SK-N-SH (cell line): ENCODE measurements at regions not wholly inside any gene's neighbourhood (a gene's known extent, or its start where the extent isn't known, plus 50 kb on each side); places are given as distances from the start of the nearest gene placed in this dataset.

Source experiments
- CTCF ChIA-PET: fragments of 300-600, 350-600 bp; formaldehyde crosslinking; extraction: SDS; loops from one replicate; lab custom pipeline; 2021; lab: Yijun Ruan, JAX
- POLR2A ChIA-PET: fragments of 350-600 bp; sonication (Branson Sonifier 250); formaldehyde crosslinking; extraction: SDS; loops from one replicate; lab custom pipeline; 2020; ENCODE audit warnings: antibody characterized with exemption, inconsistent platforms; lab: Yijun Ruan, JAX
- DNase-seq: peaks from one replicate; pipeline ENCODE4 v3.0.0; 2012
- H2AFZ ChIP-seq: fragments of 200-600 bp; sonication (generic); 2 replicates; pipeline ENCODE4 v1.8.1; 2016; ENCODE audit warnings: antibody characterized with exemption, mild to moderate bottlenecking, low read depth
- H3F3A ChIP-seq: fragments of 200-600 bp; sonication (generic); replicated peaks from 2 replicates; pipeline ENCODE3; 2016; ENCODE audit warnings: antibody characterized with exemption, mild to moderate bottlenecking; ENCODE audit not compliant: insufficient read depth
- H3K27ac ChIP-seq, 2 experiments: fragments of 200-500 bp in 1 of 2; fragments of 200-600 bp in 1 of 2; sonication (Bioruptor generic) in 1 of 2; sonication (generic), shearing (Covaris generic) in 1 of 2; 2 replicates each; pipeline versions ENCODE4 v1.5.1 to v1.6.1; 2014 to 2016; ENCODE audit warnings: low read depth in 2 of 2, inconsistent platforms in 1 of 2, low read length in 1 of 2, mild to moderate bottlenecking in 1 of 2, mixed read lengths in 1 of 2
- H3K27me3 ChIP-seq: fragments of 200-600 bp; sonication (generic), shearing (Covaris generic); 2 replicates; pipeline ENCODE4 v1.6.1; 2016; ENCODE audit warnings: mixed run types; ENCODE audit not compliant: insufficient read depth
- H3K36me3 ChIP-seq, 2 experiments: fragments of 200-500 bp in 1 of 2; fragments of 200-600 bp in 1 of 2; sonication (Bioruptor generic) in 1 of 2; sonication (generic) in 1 of 2; replicated peaks in 1 of 2; 2 replicates each; pipeline versions ENCODE3 to v1.5.1; 2014 to 2016; ENCODE audit warnings: low read length in 1 of 2, mild to moderate bottlenecking in 1 of 2; ENCODE audit not compliant: insufficient read depth in 2 of 2, control insufficient read depth in 1 of 2
- H3K4me1 ChIP-seq, 2 experiments: fragments of 200-500 bp in 1 of 2; fragments of 200-600 bp in 1 of 2; sonication (Bioruptor generic) in 1 of 2; sonication (generic), shearing (Covaris generic) in 1 of 2; 2 replicates each; pipeline versions ENCODE4 v1.5.1 to v1.6.1; 2014 to 2016; ENCODE audit warnings: low read depth in 1 of 2, low read length in 1 of 2, mixed run types in 1 of 2; ENCODE audit not compliant: insufficient read depth in 2 of 2, control insufficient read depth in 1 of 2
- H3K4me2 ChIP-seq: fragments of 200-600 bp; sonication (generic), shearing (Covaris generic); 2 replicates; pipeline ENCODE4 v1.6.1; 2017; ENCODE audit warnings: mixed run types
- H3K4me3 ChIP-seq, 2 experiments: fragments of 200-500 bp in 1 of 2; fragments of 200-600 bp in 1 of 2; sonication (Bioruptor generic) in 1 of 2; sonication (generic), shearing (Covaris generic) in 1 of 2; 2 replicates each; pipeline versions ENCODE4 v1.5.1 to v1.8.1; 2014 to 2016; ENCODE audit warnings: low read depth in 2 of 2, inconsistent platforms in 1 of 2, low read length in 1 of 2, mild to moderate bottlenecking in 1 of 2, mixed read lengths in 1 of 2, moderate library complexity in 1 of 2
- H3K79me2 ChIP-seq: fragments of 200-600 bp; sonication (generic); 2 replicates; pipeline ENCODE4 v1.8.1; 2017; ENCODE audit warnings: mild to moderate bottlenecking; ENCODE audit not compliant: insufficient read depth
- H3K9ac ChIP-seq: fragments of 200-600 bp; sonication (generic); 2 replicates; pipeline ENCODE4 v1.6.1; 2017; ENCODE audit warnings: mixed run types
- H3K9me2 ChIP-seq: fragments of 200-600 bp; sonication (generic); 2 replicates; pipeline ENCODE4 v1.6.1; 2017; ENCODE audit warnings: mixed run types
- H3K9me3 ChIP-seq: fragments of 200-600 bp; sonication (generic); 2 replicates; pipeline ENCODE4 v1.6.1; 2017; ENCODE audit warnings: mixed run types, mild to moderate bottlenecking, moderate library complexity
- H4K20me1 ChIP-seq: fragments of 200-600 bp; sonication (generic); 2 replicates; pipeline ENCODE4 v1.6.1; 2017; ENCODE audit warnings: mild to moderate bottlenecking, mixed run types; ENCODE audit not compliant: insufficient read depth
- CHD2 ChIP-seq: fragments of 150-350 bp; IDR thresholded peaks from 2 replicates; pipeline ENCODE4 v1.6.1; 2018; ENCODE audit warnings: low read length; ENCODE audit not compliant: partially characterized antibody
- ELF1 ChIP-seq: IDR thresholded peaks from 2 replicates; pipeline ENCODE4 v1.4.0; 2012
- EP300 ChIP-seq, 2 experiments: IDR thresholded peaks; 2 replicates each; pipeline versions ENCODE4 v1.4.0 to v1.6.1; 2012; ENCODE audit warnings: borderline replicate concordance in 1 of 2, low read depth in 1 of 2, low read length in 1 of 2
- FOSL2 ChIP-seq: IDR thresholded peaks from 2 replicates; pipeline ENCODE4 v1.4.0; 2012; ENCODE audit warnings: low read depth, mild to moderate bottlenecking, moderate library complexity, borderline replicate concordance
- FOXJ3 ChIP-seq: sonication (generic); formaldehyde crosslinking; IDR thresholded peaks from 2 replicates; pipeline ENCODE4 v1.5.1; 2020; ENCODE audit warnings: mild to moderate bottlenecking, missing genetic modification reagents
- GABPA ChIP-seq: IDR thresholded peaks from 2 replicates; pipeline ENCODE4 v1.4.0; 2012; ENCODE audit warnings: low read depth, mild to moderate bottlenecking
- GATA2 ChIP-seq: sonication (generic); formaldehyde crosslinking; IDR thresholded peaks from 2 replicates; pipeline ENCODE4 v1.5.0; 2020; ENCODE audit warnings: mild to moderate bottlenecking, missing genetic modification reagents
- MXI1 ChIP-seq: IDR thresholded peaks from 2 replicates; pipeline ENCODE4 v1.6.1; 2012; ENCODE audit warnings: mild to moderate bottlenecking, low read depth, low read length, improper control_type of control experiment
- NRF1 ChIP-seq: IDR thresholded peaks from 2 replicates; pipeline ENCODE4 v1.6.1; 2012; ENCODE audit warnings: low read depth, mild to moderate bottlenecking, low read length
- PBX3 ChIP-seq: IDR thresholded peaks from 2 replicates; pipeline ENCODE4; 2012
- RAD21 ChIP-seq: IDR thresholded peaks from 2 replicates; pipeline ENCODE4 v1.6.1; 2012; ENCODE audit warnings: mild to moderate bottlenecking, low read length
- RCOR1 ChIP-seq: fragments of 150-350 bp; IDR thresholded peaks from 2 replicates; pipeline ENCODE4 v1.6.1; 2017; ENCODE audit warnings: antibody characterized with exemption, low read length
- REST ChIP-seq: IDR thresholded peaks from 2 replicates; pipeline ENCODE4 v1.6.1; 2012; ENCODE audit warnings: mild to moderate bottlenecking, low read depth, low read length, moderate library complexity
- RFX5 ChIP-seq: IDR thresholded peaks from 2 replicates; pipeline ENCODE4 v1.6.1; 2012; ENCODE audit warnings: mild to moderate bottlenecking, improper control_type of control experiment, low read length
- RXRA ChIP-seq: IDR thresholded peaks from 2 replicates; pipeline ENCODE4 v1.4.0; 2012; ENCODE audit warnings: low read depth, mild to moderate bottlenecking, borderline replicate concordance
- SIN3A ChIP-seq: IDR thresholded peaks from 2 replicates; pipeline ENCODE4 v1.6.1; 2012; ENCODE audit warnings: low read depth, mild to moderate bottlenecking, low read length, moderate library complexity, borderline replicate concordance
- TEAD4 ChIP-seq: IDR thresholded peaks from 2 replicates; pipeline ENCODE4 v1.4.0; 2012; ENCODE audit warnings: mild to moderate bottlenecking, borderline replicate concordance; ENCODE audit not compliant: insufficient read depth
- USF2 ChIP-seq: fragments of 150-350 bp; IDR thresholded peaks from 2 replicates; pipeline ENCODE4 v1.6.1; 2017; ENCODE audit warnings: antibody characterized with exemption, low read length, low read depth, borderline replicate concordance
- YY1 ChIP-seq: IDR thresholded peaks from 2 replicates; pipeline ENCODE4 v1.4.0; 2012; ENCODE audit warnings: low read depth, mild to moderate bottlenecking
- WGBS: methylation state at CpG from one replicate; pipeline ENCODE4 v1.1.6; 2017; ENCODE audit warnings: low lambda C conversion rate; 5-methylcytosine and 5-hydroxymethylcytosine counted together

GRCh38 chr13:44293908-44294735 is 79.5 kb upstream of the SERP2 start (continued):
- TF ChIP-seq FOXJ3 (CRISPR knock-in tag) (no peak), YY1 (no peak), RCOR1 (no peak), USF2 (no peak)

- no peak overlapping the region for H3K27ac ChIP-seq
- peaks cover 0 to 8% of the 10 kb centered on the region in 2 experiments; a peak in 3 of 4 replicates for H3K4me1 ChIP-seq
- no peak overlapping the region for H3K9ac ChIP-seq
- peaks cover 4% of the 10 kb centered on the region for H3F3A ChIP-seq
- no peaks in the 10 kb centered on the region for H3K36me3 ChIP-seq
- DNase-seq: no peak
- H3K4me3 ChIP-seq: no peak overlapping the region
- no peaks in the 10 kb centered on the region for H3K79me2 ChIP-seq
- no peaks in the 10 kb centered on the region for H3K9me2 ChIP-seq
- ChIA-PET POLR2A (no interaction called here), CTCF (no interaction called here)
- H2AFZ ChIP-seq: no peak overlapping the region
- no peaks in the 10 kb centered on the region for H3K9me3 ChIP-seq
- H3K27me3 ChIP-seq: no peaks in the 10 kb centered on the region
- no peaks in the 10 kb centered on the region for H4K20me1 ChIP-seq
- WGBS: 94% methylated on average over 1 of the region's 1 CpG
- no peak overlapping the region for H3K4me2 ChIP-seq
- no peak for TF ChIP-seq RCOR1
- TF ChIP-seq ELF1: no peak
- TF ChIP-seq SIN3A: no peak
- no peak for TF ChIP-seq MXI1
- no peak for TF ChIP-seq FOSL2
- TF ChIP-seq GATA2: no peak
- no peak for TF ChIP-seq CHD2
Observed at GRCh38 chr13:44294876-44295275, 78.7 kb upstream of the SERP2 start.

GRCh38 chr13:44296856-44297255 is 76.8 kb upstream of the SERP2 start:
- ChIA-PET CTCF (no interaction called here), POLR2A (no interaction called here)
- Histone ChIP-seq H3K4me3 (no peak overlapping the region), H3K27me3 (no peaks in the 10 kb centered on the region), H3K27ac (no peak overlapping the region), H4K20me1 (no peaks in the 10 kb centered on the region), H3K4me2 (no peak overlapping the region), H3K9ac (no peak overlapping the region), H3K4me1 (peaks cover 11 to 19% of the 10 kb centered on the region in 2 experiments), H3K9me2 (no peaks in the 10 kb centered on the region), H3F3A (peaks cover 15% of the 10 kb centered on the region), H3K9me3 (no peaks in the 10 kb centered on the region), H2AFZ (no peak overlapping the region), H3K79me2 (no peaks in the 10 kb centered on the region), H3K36me3 (no peaks in the 10 kb centered on the region)
- 93% methylated on average over 5 of the region's 5 CpGs for WGBS
- DNase-seq: no peak
- TF ChIP-seq REST (no peak), PBX3 (no peak), RFX5 (no peak), NRF1 (no peak), RAD21 (no peak), YY1 (no peak), EP300 (IDR thresholded peaks at IDR 0.05; ENCODE audit: borderline replicate concordance in 1 of 2, low read depth in 1 of 2, low read length in 1 of 2) (no peak), USF2 (no peak), CHD2 (no peak), GABPA (no peak), RXRA (no peak), TEAD4 (no peak)
